ENCODE measurements at regions not wholly inside any gene's neighbourhood (a gene's known extent, or its start where the extent isn't known, plus 50 kb on each side); places are given as distances from the start of the nearest gene placed in this dataset.
"Not testable (repeated sequence)": the region's sequence is repeated elsewhere in the genome, so short reads cannot be mapped to it uniquely, and the experiment has no call there.

GRCh38 chr10:11691319-11691755 lies 50.8 kb upstream of the ECHDC3 start:
- no peak for DNase-seq

- DNase-seq: no peak
Measured at GRCh38 chr10:11689945-11690736, 52.0 kb upstream of the ECHDC3 start.

GRCh38 chr10:11688448-11688795 lies 53.8 kb upstream of the ECHDC3 start:
- not testable (repeated sequence) for DNase-seq

- no peak for DNase-seq
Measured at GRCh38 chr10:11687779-11688447, 54.3 kb upstream of the ECHDC3 start.

GRCh38 chr10:11687357-11687771 lies 54.8 kb upstream of the ECHDC3 start:
- DNase-seq: peak; percentile 46

- DNase-seq: peak; percentile 64
Measured at GRCh38 chr10:11685787-11686218, 56.4 kb upstream of the ECHDC3 start.

GRCh38 chr10:11684717-11685645 lies 57.2 kb upstream of the ECHDC3 start:
- peak; percentile 55 for DNase-seq

- DNase-seq: not testable (repeated sequence)
Measured at GRCh38 chr10:11684341-11684716, 57.9 kb upstream of the ECHDC3 start.

GRCh38 chr10:11683529-11684320 lies 58.5 kb upstream of the ECHDC3 start:
- DNase-seq: no peak

- DNase-seq: peak; percentile 50
Measured at GRCh38 chr10:11682851-11683250, 59.3 kb upstream of the ECHDC3 start.

GRCh38 chr10:11682267-11682683 lies 59.9 kb upstream of the ECHDC3 start:
- DNase-seq: no peak

- no peak for DNase-seq
Measured at GRCh38 chr10:11680496-11680895, 61.7 kb upstream of the ECHDC3 start.

- no peak for DNase-seq
Measured at GRCh38 chr10:11679946-11680345, 62.2 kb upstream of the ECHDC3 start.

GRCh38 chr10:11678074-11678793 lies 63.9 kb upstream of the ECHDC3 start:
- DNase-seq: no peak

- DNase-seq: no peak
Measured at GRCh38 chr10:11677480-11677879, 64.7 kb upstream of the ECHDC3 start.

GRCh38 chr10:11673346-11674280 lies 62.2 kb upstream of the USP6NL start:
- DNase-seq: no peak

GRCh38 chr10:11672836-11673235 lies 61.4 kb upstream of the USP6NL start:
- DNase-seq: no peak

GRCh38 chr10:11670381-11670780 lies 58.9 kb upstream of the USP6NL start:
- no peak for DNase-seq

- no peak for DNase-seq
Measured at GRCh38 chr10:11668847-11669610, 57.6 kb upstream of the USP6NL start.
